C4-2B (cell line): ENCODE measurements at regions not wholly inside any gene's neighbourhood (a gene's known extent, or its start where the extent isn't known, plus 50 kb on each side); places are given as distances from the start of the nearest gene placed in this dataset.

Experiments
- H3K27ac ChIP-seq: fragments of 450-650 bp; 2 replicates; pipeline ENCODE4 v1.5.1; 2017
- CTCF ChIP-seq: fragments of 450-650 bp; conservative IDR thresholded peaks from 2 replicates; pipeline ENCODE4 v1.5.1; 2017; ENCODE audit warnings: mild to moderate bottlenecking
- ZFX ChIP-seq: fragments of 450-650 bp; IDR thresholded peaks from 2 replicates; pipeline ENCODE4 v1.6.1; 2017

GRCh38 chr1:60298290-60298689 lies 224.7 kb upstream of the C1orf87 start:
- H3K27ac ChIP-seq = no peak overlapping the region
- no peak for TF ChIP-seq CTCF
- TF ChIP-seq ZFX = no peak

- TF ChIP-seq ZFX (no peak), CTCF (no peak)
Measured at GRCh38 chr1:60296794-60297193, 223.2 kb upstream of the C1orf87 start.

GRCh38 chr1:60292140-60292539 lies 218.6 kb upstream of the C1orf87 start:
- no peak overlapping the region for H3K27ac ChIP-seq
- TF ChIP-seq CTCF (no peak), ZFX (no peak)

More at GRCh38 chr1:60296794-60297193, 223.2 kb upstream of the C1orf87 start:
- no peak overlapping the region for H3K27ac ChIP-seq

- no peak for TF ChIP-seq CTCF
- no peak for TF ChIP-seq ZFX
Measured at GRCh38 chr1:60290393-60290792, 216.8 kb upstream of the C1orf87 start.

GRCh38 chr1:60287536-60287935 lies 214.0 kb upstream of the C1orf87 start:
- TF ChIP-seq CTCF (no peak), ZFX (no peak)
- H3K27ac ChIP-seq = no peak overlapping the region

More at GRCh38 chr1:60290393-60290792, 216.8 kb upstream of the C1orf87 start:
- no peak overlapping the region for H3K27ac ChIP-seq

- TF ChIP-seq CTCF (no peak), ZFX (no peak)
Measured at GRCh38 chr1:60283690-60284089, 210.1 kb upstream of the C1orf87 start.

GRCh38 chr1:60281360-60281932 lies 207.9 kb upstream of the C1orf87 start:
- H3K27ac ChIP-seq = no peak overlapping the region
- TF ChIP-seq CTCF (peak; percentile 99), ZFX (no peak)

More at GRCh38 chr1:60283690-60284089, 210.1 kb upstream of the C1orf87 start:
- H3K27ac ChIP-seq = no peak overlapping the region
